SK-N-DZ (cell line): ENCODE measurements at regions not wholly inside any gene's neighbourhood (a gene's known extent, or its start where the extent isn't known, plus 50 kb on each side); places are given as distances from the start of the nearest gene placed in this dataset.

Experiments
- DNase-seq: peaks from one replicate; pipeline ENCODE4 v3.0.0-alpha.2; 2015; ENCODE audit warnings: low spot score

DNA sequence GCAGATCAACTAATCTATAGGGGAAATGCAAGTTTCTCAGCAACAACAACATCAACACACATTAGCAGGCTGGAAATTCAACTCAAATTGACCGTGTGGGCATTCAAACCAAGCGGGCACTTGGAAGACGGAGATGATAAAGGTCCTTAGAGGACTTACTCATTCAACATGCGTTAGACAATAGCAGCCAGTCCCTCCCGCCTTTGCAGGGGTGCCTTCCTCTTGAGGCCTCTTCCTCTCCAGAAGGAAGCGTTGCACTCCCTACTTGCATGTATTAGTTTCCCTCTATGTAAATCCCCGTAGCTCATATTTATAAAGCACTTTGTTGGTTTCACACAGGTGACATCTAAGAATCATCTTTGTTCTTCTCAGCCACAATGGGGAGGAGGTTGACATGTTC is 300.8 kb upstream of the STXBP5 start:
- DNase-seq: no peak

DNA sequence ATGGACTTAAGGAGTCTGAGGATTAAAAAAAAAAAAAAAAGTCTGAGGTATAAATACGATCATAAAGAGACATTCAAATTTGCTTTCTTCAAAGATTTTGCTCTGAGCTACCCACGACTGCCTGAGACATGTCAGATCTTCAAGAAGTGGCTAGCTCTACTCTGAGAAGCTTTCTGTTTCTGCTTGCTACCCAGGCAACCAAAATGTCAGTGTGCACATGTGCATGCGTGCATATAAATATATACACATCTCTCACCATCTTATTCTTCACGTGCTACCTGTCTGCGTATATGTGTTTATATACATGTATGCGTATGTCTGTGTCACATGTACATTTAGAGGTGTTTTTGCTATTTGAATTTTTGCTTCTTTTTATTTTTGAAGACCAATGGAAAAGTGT is 299.6 kb upstream of the STXBP5 start:
- DNase-seq: no peak

DNA sequence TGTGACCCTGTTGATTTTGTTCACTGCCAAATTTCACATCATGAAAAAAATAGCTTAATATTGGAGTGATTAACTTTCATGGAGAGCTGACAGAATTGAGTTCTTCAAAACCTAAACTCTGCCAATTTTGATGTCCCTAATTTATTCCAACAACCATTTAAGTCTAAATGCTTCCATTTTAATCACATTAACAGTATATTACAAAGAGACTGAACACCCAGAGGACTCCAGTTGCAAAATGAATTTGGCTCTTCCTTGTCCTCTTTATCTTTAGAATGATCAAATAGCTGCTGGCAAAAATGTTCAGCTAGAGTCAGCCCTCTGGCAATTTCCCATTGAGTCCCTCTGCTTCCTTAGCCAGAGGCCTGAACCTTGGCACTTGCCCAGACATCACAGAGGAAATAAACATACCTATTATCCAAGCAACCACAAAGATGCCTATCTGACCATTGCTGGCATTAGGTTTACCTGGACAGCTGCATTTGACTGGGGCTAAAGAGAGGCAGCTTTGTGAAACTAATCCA is 299.0 kb upstream of the STXBP5 start:
- DNase-seq: peak; percentile 37

DNA sequence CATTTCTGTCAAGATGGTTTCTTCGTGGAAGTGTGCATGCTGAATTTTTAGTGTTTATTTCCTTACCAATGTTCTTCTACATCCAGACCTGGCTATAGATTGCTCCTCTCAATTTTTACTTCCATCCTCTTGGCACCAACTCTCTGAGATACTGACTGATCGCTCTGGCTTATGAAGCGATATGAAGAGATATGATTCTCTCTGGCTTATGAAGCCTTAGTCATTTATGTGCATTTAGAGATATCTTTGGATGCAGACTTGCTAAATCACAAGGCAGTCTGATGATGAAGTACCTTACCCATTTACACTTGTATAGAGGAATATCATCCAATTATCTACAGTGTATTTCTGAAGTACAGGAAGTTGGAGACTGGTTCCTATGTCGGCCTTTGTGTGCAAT is 295.4 kb upstream of the STXBP5 start:
- DNase-seq: no peak

DNA sequence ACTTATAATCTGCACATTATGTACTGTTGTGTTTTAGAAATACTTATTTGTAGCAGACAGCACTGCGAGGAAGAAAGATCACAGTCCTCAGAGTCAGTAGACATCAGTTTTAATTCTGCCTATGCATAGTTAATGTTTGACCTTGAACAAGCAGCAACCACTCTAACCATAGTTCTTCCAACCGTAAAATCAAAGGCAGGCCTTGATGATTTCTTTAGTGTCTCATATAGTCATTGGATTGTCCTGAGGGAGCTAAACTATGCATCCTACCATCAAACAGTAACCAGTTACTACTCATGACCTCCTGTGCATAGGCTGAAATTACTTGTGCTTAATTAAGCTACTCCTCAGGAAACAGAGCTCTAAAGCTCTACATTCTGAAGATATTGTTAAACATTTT is 294.8 kb upstream of the STXBP5 start:
- no peak for DNase-seq

DNA sequence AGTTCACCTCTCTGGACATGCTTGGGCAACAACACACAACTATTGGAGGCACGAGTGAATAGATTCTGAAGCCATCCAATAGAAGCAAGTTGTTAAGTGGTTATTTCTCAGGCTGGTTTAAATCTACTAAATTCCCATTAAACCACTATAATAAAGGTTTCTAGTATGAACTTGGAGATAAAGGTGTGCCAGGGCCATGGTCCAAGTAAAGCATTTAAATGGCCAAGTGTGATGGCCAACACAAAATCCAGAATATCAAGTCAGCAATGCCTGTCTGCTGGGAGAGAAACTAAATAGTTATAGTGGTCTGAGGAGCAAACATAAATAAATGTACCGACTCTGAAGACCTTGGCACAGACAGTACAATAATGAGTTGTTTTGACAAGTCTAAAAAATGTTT is 294.3 kb upstream of the STXBP5 start:
- DNase-seq: no peak

DNA sequence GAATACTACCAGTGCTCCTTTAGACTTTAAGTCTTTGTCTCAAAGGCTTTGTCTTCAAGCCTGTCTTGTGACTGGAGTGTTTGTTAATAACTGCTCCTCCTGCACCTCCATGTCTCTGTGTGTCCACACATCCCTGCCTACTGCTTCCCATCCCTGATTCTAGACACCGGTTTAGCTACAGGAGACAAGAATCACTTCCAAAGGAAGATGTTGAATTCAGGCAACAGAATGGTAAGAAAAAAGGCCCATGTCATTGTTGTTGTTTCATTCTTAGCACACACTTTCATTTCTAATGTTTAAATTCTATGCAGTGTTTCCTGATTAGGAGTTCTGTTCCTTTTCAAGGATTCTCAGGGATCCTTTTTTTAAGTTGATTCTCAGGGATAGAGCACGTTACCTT is 293.6 kb upstream of the STXBP5 start:
- DNase-seq: no peak

DNA sequence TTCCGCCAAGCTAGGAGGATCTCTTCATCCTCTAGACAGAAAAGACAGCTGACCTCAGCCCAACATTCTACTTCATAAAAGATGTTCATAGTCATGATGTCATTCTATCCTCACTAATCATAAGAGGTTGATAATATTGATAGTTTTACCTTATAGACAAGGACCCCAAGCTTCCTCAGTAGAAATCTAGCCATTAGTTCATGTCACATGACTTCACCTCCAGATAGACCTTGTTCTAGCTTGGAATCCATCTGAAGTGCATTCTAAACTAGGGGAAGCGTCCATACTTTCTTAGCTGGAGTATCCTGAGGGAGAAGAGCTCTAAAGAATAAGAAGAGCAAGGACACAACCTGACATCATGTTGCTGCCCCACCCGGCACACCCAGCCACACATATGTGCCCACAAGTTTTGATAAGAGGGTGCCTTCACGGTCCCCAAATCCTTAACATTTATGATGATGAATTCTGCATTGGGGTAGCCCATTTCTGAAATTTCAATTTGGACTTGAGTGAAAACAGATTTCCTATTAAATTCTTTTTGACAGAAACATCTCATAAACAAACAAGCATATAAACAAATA is 292.5 kb upstream of the STXBP5 start:
- DNase-seq: no peak

DNA sequence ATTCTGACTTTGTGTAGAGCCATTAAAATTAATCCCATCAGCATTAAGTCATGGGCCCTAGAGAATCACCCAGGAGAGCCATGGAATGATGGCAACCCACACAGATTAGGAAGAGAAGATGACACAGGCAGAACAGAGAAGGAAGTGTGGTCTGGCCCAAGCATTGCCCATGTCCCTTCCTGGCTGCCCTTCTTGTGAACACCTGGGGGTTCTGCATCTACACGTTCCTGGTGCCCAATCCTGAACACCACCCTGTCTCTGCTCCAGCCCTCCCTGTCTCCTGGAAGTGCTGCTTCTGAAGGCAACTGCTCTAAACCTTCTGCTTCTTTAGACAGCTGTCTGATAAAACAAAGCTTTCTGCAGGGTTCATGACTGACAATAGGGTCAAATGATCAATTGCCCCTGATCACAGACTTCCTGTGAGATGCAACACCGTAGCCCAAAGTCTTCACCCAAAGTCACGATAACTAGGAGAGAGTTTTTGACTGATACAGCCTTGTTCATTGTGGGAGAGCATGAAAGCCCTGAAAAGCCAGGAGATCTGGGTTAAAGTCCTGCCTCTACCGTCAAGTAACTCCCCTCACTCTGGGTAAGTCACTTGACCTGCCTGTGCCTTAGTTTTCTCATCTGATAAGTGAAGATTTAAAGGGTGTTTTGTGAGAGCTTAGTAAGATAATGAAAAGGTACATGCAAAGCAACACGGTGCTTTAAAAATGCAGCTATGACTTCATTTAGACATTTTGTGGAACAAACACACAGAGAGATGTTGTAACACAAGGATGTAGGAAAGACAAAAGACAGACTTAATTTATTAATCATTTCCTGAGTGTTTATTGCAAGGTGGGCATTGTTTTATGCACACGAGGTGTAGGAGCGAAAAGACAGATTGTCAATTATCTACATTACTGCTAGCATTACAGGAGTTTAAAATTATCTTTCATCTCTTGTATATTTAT is 291.2 kb upstream of the STXBP5 start:
- peak; percentile 21 for DNase-seq

DNA sequence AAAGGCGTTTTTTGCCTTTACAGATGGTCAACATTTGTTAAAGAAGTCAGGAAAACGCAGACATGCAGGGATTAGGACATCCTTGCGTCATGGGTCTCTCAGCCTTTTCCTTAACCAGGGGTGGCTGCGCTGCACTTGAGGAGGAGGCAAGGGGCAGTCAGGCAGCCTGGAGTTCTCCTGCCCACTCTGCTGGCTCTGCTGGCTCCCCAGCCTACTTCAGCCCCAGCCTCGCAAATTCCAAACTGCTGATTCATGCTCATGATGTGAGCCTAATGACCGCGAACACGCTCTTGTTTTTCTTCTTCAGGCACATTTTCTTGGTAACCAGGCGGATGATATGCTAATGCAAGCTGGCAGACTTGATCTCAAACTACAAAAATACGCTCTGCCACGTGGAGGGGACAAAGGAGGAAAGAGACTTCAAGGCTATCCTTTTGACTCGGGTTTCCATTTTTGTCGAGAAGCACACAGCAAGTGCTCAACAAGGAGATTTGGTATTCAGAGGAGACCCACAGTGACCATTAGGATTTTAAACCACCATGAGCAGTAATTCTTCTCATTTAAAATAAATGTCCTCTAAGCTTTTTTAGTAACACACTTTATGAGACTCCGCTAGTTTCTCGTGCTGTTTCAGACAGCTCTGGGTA is 290.3 kb upstream of the STXBP5 start:
- peak; percentile 82 for DNase-seq

DNA sequence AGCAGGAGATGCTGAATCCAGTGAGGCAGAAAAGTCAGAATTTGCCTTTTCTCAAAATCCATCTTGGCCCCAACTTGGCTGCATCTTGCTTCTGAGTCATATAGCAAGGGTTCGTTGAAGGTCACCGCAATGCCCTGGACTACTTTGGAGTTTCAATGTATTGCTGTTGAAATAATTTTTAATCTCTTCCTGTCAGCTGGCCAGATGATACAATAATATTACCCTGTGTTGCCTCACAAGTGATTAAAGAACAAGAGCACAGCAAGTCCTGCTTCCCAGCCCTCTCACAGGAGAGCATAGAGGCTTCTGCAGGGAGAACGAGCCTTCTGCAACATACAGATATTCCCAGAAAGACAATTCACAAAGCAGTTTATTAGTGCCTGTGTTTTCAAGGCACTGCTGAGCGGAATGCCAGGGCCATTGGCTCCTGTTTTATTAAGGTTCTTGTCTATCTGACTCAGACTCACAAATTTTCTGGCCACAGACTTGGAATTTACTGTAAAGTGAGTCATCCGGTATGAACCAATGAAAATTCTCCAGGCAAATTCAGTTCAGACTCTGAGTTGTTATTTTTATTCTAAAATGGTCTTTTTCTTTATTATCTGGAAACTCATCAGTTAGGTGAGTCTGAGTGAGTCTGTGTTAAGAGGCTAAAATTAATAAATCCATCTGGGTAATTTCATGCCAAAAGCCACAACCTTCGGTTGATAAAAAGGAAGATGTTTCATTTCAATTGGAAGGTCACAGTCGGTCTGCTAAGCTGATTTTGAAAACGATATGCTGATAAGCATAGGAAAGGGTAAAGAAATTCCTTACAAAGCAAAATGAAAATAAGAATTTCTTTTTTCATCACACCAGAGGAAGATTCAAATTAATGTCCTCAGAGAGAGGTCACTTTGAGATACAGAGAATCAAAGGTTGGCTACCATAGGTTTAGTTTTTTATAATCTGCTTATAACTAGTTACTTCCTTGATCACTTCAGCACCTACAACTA is 289.4 kb upstream of the STXBP5 start:
- peak; percentile 53 for DNase-seq

DNA sequence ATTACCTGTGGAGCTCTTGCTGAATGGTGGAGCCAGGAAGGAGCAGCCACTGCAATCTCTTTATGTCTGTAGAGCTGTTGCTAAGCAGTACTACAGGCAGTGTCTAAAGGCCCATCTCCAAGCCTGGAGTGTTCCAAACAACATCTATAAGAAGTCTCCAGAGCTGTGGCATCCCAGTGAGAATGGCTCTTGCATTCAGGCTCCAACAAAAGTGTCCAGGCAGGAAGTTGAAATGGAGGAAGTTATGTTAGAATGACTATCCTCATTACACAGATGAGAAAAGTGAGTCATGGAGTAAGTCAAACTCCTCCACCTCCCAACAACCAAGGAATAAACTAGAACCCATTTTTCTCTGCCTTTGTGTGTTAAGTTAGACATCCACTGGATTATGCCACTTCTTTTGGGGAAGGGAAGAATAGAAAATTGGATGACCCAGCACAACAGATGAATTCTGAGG is 288.5 kb upstream of the STXBP5 start:
- DNase-seq: peak; percentile 15

DNA sequence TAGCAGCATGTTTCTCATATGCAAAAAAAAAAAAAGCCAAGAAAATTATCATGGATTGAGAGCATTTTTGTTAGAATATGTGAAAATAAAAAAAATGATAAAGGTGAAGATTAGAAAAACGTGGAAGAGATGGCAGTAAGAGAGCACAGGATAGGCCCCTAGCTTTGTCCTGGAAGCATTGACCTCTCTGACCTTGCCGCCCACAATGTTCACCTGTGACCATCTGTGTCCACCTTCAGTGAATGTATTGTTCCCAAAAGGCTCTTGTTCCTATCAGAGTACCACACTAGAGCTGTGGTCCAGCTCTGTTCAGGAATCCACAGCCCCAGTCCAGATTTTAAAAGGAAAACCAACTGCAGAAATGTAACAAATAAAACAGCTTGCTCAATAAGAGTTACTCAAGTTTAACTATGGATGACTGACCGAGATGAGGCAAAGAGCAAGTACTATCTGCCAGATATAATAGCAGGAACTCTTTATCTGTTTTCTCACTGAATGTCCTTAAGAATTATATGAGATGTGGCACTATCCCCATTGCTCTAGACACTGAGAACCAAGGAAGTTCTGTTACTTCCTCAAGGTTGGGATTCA is 287.7 kb upstream of the STXBP5 start:
- DNase-seq: no peak

DNA sequence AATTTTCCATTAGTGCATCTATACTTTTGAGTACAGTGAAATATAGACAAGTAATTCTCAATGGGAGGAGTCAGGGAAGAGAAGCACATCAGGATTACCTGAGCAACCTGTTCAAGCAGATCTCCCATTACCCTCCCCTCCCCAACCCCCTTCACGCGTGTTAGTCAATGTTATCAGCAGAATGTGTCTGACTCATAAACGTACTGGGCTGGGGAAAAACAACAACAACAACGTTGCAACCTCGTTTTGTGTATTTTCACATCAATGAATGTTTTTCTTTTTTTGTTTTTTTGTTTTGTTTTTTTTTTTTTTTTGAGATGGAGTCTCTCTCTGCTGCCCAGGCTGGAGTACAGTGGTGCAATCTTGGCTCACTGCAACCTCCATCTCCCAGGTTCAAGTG is 287.0 kb upstream of the STXBP5 start:
- DNase-seq: no peak

DNA sequence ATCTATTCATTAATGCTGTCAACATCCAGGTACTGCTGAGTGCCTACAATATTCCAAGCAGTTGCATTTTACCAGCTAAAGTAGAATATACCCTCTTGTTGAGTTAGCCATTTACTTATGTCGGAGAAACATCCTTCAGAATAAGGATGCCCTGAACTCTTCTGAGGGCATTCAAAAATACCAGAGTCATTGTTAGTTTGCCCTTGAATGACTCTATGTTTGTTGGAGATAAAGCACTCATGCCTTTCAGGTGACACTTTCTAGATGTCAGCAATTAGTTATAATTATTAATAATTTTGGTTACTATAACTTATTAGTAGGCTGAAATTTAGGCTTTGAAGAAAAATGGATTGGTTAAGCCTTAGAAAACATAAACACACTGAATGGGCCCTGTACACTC is 286.2 kb upstream of the STXBP5 start:
- no peak for DNase-seq

DNA sequence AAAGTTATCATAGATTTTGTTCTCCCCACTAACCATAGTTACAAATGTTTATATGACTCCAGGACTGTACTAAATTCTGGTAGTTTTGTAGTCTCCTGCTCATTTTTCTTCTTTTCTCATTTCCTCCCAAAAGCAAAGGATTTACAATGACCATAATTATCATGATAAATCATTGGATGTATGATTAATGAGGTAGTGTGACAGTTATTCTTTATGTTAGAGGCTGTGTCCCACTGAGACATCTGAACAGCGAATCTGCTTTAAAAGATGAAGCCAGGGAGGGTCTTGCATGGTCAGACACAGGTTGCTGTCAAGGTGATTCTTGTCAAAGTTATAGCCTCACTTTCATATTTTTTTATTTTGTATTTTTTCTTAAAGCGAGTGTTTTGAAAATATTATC is 285.2 kb upstream of the STXBP5 start:
- DNase-seq: no peak

DNA sequence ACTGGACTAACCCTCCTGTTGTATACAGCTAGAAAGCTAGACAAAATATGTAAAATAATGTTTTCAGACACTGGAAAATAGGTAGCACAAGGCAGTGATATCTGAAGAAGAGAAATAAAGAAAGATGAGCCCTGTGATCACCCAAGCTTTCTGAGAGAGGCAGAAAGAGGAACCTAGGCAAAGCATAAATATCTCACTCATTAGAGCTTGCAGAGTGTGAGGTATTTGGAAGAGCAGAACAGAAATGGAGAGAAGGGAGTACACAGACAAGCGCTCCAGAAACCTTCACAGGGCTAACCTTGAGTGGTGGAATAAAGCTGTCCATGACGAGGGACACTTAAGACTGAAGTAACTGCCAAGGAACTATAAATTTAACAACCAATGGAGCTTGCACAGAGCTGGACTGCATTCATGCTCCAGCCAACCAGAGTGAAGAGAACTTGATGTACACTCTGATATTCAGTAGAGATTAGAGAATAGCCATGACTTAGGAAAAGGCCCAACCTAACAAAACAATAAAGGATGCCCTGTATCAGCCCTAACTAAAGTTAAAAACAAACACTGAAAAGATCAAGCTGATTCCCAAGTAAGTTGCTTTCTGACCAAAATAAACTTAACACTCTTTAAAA is 280.9 kb upstream of the STXBP5 start:
- no peak for DNase-seq

DNA sequence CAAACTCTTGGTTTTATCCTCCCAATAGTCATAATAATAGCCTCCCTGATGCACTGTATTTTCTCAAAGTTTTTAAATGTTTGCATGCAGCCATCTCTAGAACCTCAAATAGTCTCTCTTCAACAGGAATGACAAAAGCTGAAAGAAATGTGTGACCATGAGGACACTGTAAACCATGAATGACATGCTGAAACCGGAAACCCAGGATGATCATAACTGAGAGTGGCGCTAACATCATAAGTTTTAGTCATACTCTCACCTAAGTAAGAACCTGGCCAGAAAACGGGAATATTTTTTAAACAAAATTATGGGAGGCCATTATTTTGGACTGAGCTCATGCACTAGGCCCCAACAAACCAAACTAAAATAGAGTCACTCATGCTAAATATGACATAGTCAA is 278.4 kb upstream of the STXBP5 start:
- no peak for DNase-seq

DNA sequence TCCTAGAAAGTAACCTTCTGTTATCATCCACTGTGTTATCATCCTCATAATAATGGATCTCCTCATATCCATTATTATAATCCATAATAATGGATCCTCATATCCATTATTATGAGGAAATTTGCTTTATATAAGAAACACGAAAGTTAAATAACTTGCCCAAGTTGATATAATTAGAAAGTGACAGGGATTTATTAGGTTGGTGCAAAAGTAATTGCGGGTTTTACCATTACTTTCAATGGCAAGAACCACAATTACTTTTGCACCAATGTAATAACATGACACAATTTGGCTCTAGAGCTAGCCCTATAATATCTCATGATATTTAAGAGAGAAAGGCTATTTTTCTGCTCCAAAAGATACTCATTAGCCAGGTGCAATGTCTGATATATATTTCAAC is 275.7 kb upstream of the STXBP5 start:
- no peak for DNase-seq

DNA sequence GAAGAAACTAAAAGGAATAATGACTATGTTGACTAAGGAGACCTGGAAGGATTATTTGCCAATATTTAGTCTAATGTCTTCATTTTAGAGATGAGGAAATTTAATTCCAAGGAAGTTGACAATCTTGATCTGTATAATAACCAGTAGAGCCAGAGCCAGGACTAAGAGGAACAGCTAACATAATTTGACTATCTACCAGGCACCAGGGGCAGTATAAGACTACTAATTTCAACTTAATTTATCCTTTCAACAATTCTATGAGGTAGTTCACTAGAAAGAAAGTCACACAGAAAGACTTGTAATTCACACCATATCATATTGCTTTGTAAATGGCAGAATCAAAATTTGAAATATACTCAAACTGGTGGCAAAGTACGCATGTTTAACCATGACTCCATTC is 273.0 kb upstream of the STXBP5 start:
- no peak for DNase-seq
